Activated naive CD8-positive, alpha-beta T cell (primary cell): ENCODE measurements at regions not wholly inside any gene's neighbourhood (a gene's known extent, or its start where the extent isn't known, plus 50 kb on each side); places are given as distances from the start of the nearest gene placed in this dataset.

ENCODE experiments used
- H3K27ac Mint-ChIP-seq: one replicate; pipeline ENCODE4 v1.8.0; 2021; ENCODE audit warnings: mixed read lengths
- H3K27me3 Mint-ChIP-seq: one replicate; pipeline ENCODE4 v1.8.0; 2021; ENCODE audit warnings: mixed read lengths
- H3K36me3 Mint-ChIP-seq: one replicate; pipeline ENCODE4 v1.8.0; 2021; ENCODE audit warnings: mixed read lengths
- H3K4me1 Mint-ChIP-seq: one replicate; pipeline ENCODE4 v1.8.0; 2021; ENCODE audit warnings: low read depth, mixed read lengths
- H3K4me3 Mint-ChIP-seq: one replicate; pipeline ENCODE4 v1.8.0; 2021; ENCODE audit warnings: mild to moderate bottlenecking, mixed read lengths
- H3K9me3 Mint-ChIP-seq: one replicate; pipeline ENCODE4 v1.8.0; 2021; ENCODE audit warnings: low read depth, mixed read lengths

- H3K9me3 Mint-ChIP-seq: no peaks in the 10 kb centered on the region
- no peak overlapping the region for H3K27ac Mint-ChIP-seq
- H3K36me3 Mint-ChIP-seq: no peaks in the 10 kb centered on the region
- H3K4me3 Mint-ChIP-seq: no peak overlapping the region
- H3K27me3 Mint-ChIP-seq: no peaks in the 10 kb centered on the region
- H3K4me1 Mint-ChIP-seq: no peaks in the 10 kb centered on the region
These were observed 240.4 kb upstream of the NAV3 start for GRCh38 chr12:77590306-77590705.

DNA sequence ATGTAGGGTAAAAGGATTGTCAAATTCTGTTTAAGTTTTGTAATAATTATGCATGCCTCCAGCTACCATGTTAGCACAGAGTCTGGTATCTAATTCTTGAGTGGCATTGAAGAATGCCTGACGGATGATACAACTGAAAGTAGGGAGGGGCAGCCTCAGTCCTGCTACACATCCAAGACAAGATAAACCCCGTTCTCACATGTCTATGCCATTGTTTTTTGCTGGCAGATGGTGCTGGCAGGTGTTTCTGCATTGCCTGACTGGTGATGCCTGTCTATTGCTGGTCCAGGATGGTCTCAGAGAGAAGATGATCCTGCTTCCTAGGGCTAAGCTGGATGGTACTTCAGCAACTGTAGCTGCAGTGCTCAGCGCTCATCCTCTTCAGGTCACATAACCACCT is 245.8 kb upstream of the NAV3 start:
- H3K4me3 Mint-ChIP-seq: no peak overlapping the region
- H3K27me3 Mint-ChIP-seq: no peaks in the 10 kb centered on the region
- H3K4me1 Mint-ChIP-seq: no peaks in the 10 kb centered on the region
- H3K27ac Mint-ChIP-seq: no peak overlapping the region
- no peaks in the 10 kb centered on the region for H3K36me3 Mint-ChIP-seq
- peaks cover 7% of the 10 kb centered on the region for H3K9me3 Mint-ChIP-seq

- H3K27me3 Mint-ChIP-seq: no peaks in the 10 kb centered on the region
- H3K36me3 Mint-ChIP-seq: no peaks in the 10 kb centered on the region
- peaks cover 4% of the 10 kb centered on the region for H3K9me3 Mint-ChIP-seq
- no peaks in the 10 kb centered on the region for H3K4me1 Mint-ChIP-seq
- no peak overlapping the region for H3K4me3 Mint-ChIP-seq
- no peak overlapping the region for H3K27ac Mint-ChIP-seq
These were observed 252.1 kb upstream of the NAV3 start for GRCh38 chr12:77578466-77579220.

DNA sequence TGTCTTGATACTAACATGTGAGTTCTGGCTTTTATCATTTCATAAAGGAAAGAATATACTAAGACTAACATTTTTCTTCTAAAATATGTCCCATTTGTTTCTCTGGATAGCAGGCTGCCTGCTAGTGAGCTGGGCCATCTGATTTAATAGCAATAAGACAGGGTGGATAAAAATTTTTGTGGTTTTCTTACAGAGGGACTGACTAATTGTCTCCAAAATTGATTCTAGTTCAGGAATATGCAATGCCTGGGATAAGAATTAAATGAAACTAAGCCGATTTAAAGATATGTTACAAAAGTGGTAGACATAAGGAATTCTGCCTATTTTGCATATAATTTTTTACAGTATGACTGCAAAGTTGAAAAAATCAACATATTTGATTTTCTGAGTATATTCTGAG is 252.9 kb upstream of the NAV3 start:
- Mint-ChIP-seq H3K27ac (no peak overlapping the region), H3K36me3 (no peaks in the 10 kb centered on the region), H3K4me1 (no peaks in the 10 kb centered on the region), H3K27me3 (no peaks in the 10 kb centered on the region), H3K9me3 (no peaks in the 10 kb centered on the region), H3K4me3 (no peak overlapping the region)

DNA sequence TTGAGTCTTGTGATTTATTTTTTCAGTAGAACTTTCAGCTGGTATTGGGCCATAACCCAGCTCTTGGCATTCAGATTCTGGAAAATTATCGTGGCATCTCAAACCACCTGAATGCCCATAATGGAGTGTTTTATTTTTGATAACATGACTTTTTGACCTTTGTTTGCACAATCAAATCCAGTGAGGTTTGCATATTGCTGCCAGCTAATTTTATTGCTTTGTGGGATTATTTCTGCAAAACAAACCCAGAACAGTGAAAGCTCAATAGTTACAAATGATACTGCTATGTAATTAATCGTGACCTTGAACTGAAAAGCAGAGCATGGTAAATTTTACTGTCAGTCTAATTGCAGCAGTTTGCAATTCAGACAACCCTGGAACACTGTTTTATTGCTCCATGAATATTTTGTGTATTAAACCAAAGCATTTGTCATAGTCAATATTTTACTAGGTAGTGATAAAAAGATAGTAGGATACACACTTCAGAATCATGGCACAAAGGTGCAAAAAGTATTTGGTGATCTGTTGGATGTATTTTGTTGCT is 255.2 kb upstream of the NAV3 start:
- H3K4me3 Mint-ChIP-seq: no peak overlapping the region
- no peaks in the 10 kb centered on the region for H3K27me3 Mint-ChIP-seq
- no peaks in the 10 kb centered on the region for H3K36me3 Mint-ChIP-seq

DNA sequence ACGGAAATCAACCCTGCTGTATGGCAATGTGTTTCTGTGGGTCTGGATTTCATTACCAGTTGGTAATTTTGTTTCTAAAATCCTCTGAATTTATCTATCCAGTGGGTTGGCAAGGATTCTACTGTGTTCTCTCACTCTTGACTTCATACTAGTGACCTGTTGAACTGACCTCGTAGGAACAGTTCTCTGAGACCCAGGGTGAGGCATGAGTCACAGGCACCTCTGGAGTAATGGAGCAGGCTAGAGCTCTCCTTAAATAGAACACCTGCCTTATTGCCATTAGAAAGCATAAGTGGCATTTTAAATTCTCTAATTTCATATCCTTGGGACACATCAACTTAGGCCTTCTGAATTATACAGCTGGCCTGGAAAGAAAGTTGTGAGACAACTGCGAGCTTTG is 258.3 kb upstream of the NAV3 start:
- H3K36me3 Mint-ChIP-seq: no peaks in the 10 kb centered on the region
- H3K27me3 Mint-ChIP-seq: no peaks in the 10 kb centered on the region
- H3K9me3 Mint-ChIP-seq: no peaks in the 10 kb centered on the region
- no peaks in the 10 kb centered on the region for H3K4me1 Mint-ChIP-seq
- H3K27ac Mint-ChIP-seq: no peak overlapping the region
- no peak overlapping the region for H3K4me3 Mint-ChIP-seq

More for the DNA sequence above, 255.2 kb upstream of the NAV3 start:
- no peak overlapping the region for H3K27ac Mint-ChIP-seq
- no peaks in the 10 kb centered on the region for H3K9me3 Mint-ChIP-seq
- H3K4me1 Mint-ChIP-seq: no peaks in the 10 kb centered on the region

GRCh38 chr12:77571768-77572167 is 258.9 kb upstream of the NAV3 start:
- H3K36me3 Mint-ChIP-seq: no peaks in the 10 kb centered on the region
- no peak overlapping the region for H3K4me3 Mint-ChIP-seq
- H3K4me1 Mint-ChIP-seq: no peaks in the 10 kb centered on the region
- H3K27me3 Mint-ChIP-seq: no peaks in the 10 kb centered on the region
- H3K27ac Mint-ChIP-seq: no peak overlapping the region
- H3K9me3 Mint-ChIP-seq: no peaks in the 10 kb centered on the region

- no peaks in the 10 kb centered on the region for H3K36me3 Mint-ChIP-seq
- no peak overlapping the region for H3K27ac Mint-ChIP-seq
- no peaks in the 10 kb centered on the region for H3K27me3 Mint-ChIP-seq
- no peak overlapping the region for H3K4me3 Mint-ChIP-seq
- no peaks in the 10 kb centered on the region for H3K4me1 Mint-ChIP-seq
- H3K9me3 Mint-ChIP-seq: no peaks in the 10 kb centered on the region
These were observed 259.6 kb upstream of the NAV3 start for GRCh38 chr12:77571127-77571526.

GRCh38 chr12:77569876-77570275 is 260.8 kb upstream of the NAV3 start:
- Mint-ChIP-seq H3K4me3 (no peak overlapping the region), H3K27me3 (no peaks in the 10 kb centered on the region), H3K9me3 (no peaks in the 10 kb centered on the region), H3K4me1 (no peaks in the 10 kb centered on the region), H3K27ac (no peak overlapping the region), H3K36me3 (no peaks in the 10 kb centered on the region)

- Mint-ChIP-seq H3K27ac (no peak overlapping the region), H3K9me3 (peaks cover 4% of the 10 kb centered on the region), H3K27me3 (no peaks in the 10 kb centered on the region), H3K4me1 (no peaks in the 10 kb centered on the region), H3K4me3 (no peak overlapping the region), H3K36me3 (no peaks in the 10 kb centered on the region)
These were observed 270.0 kb upstream of the NAV3 start for GRCh38 chr12:77560714-77561113.

- Mint-ChIP-seq H3K9me3 (peaks cover 4% of the 10 kb centered on the region), H3K4me1 (no peaks in the 10 kb centered on the region), H3K27me3 (no peaks in the 10 kb centered on the region), H3K4me3 (no peak overlapping the region), H3K27ac (no peak overlapping the region), H3K36me3 (no peaks in the 10 kb centered on the region)
These were observed 271.2 kb upstream of the NAV3 start for GRCh38 chr12:77559400-77560074.

GRCh38 chr12:77555074-77555473 is 275.6 kb upstream of the NAV3 start:
- no peak overlapping the region for H3K4me3 Mint-ChIP-seq
- H3K27me3 Mint-ChIP-seq: no peaks in the 10 kb centered on the region
- H3K36me3 Mint-ChIP-seq: no peaks in the 10 kb centered on the region
- no peaks in the 10 kb centered on the region for H3K4me1 Mint-ChIP-seq
- H3K27ac Mint-ChIP-seq: no peak overlapping the region
- peaks cover 12% of the 10 kb centered on the region for H3K9me3 Mint-ChIP-seq

- Mint-ChIP-seq H3K9me3 (peaks cover 12% of the 10 kb centered on the region), H3K4me1 (no peaks in the 10 kb centered on the region)
These were observed 276.6 kb upstream of the NAV3 start for GRCh38 chr12:77553976-77554619.

DNA sequence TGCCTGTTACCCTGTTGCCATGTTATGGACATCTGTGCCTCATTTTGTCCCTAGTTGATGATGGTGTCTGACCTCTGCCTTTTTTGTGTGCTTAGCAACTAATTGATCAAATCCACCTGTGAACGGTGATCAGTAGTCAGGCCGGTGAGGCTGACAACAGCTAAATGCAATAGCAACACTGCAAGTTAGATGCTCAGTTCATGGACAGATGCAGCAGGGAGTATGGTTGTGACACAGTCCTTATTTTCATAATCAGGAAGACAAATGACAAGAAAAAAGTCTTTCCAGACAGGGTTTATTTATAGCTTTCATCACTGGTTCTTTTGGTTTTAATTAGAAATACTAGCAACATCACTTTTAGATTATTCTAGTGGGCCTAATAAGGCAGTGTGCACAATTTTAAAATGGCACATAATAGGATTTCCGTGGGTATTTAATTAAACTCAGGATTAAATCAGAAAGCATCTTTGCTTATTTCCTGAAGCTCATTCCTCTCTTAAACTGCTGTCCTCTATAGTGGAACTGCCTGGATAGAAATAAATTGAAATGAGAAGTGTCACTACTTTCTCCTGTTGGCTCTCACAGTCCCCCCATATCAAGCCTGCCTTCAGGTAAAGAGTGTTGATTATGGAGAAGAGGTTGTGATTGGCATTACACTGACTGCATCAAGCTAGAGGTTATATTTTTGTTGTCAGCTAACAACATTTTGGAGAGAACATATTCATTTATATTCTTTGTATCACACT is 281.1 kb upstream of the NAV3 start:
- H3K4me1 Mint-ChIP-seq: no peaks in the 10 kb centered on the region
- no peaks in the 10 kb centered on the region for H3K36me3 Mint-ChIP-seq
- H3K27me3 Mint-ChIP-seq: no peaks in the 10 kb centered on the region
- no peak overlapping the region for H3K4me3 Mint-ChIP-seq
- H3K9me3 Mint-ChIP-seq: peaks cover 8% of the 10 kb centered on the region
- H3K27ac Mint-ChIP-seq: no peak overlapping the region

More at GRCh38 chr12:77553976-77554619, 276.6 kb upstream of the NAV3 start:
- Mint-ChIP-seq H3K27me3 (no peaks in the 10 kb centered on the region), H3K4me3 (no peak overlapping the region), H3K36me3 (no peaks in the 10 kb centered on the region), H3K27ac (no peak overlapping the region)

DNA sequence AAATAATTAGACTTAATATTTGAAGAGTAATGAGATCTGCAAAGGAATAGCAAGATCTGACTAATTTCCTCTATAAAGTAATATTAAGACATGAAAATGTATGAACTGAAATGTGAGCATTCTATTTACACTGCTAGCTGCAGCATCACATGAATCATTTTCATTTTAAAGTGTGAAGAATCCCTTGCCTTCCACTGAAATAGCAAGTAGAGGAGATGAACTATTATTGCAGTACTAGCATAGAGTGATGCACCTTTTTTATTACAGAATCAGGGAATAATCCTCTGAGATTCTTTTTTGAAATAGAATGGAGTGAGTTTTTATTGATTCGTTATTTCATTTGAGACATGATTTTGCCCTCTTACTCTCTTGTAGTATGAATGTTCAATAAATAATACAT is 281.9 kb upstream of the NAV3 start:
- H3K27ac Mint-ChIP-seq: no peak overlapping the region
- no peaks in the 10 kb centered on the region for H3K27me3 Mint-ChIP-seq
- H3K36me3 Mint-ChIP-seq: no peaks in the 10 kb centered on the region
- no peak overlapping the region for H3K4me3 Mint-ChIP-seq
- peaks cover 5% of the 10 kb centered on the region for H3K9me3 Mint-ChIP-seq
- H3K4me1 Mint-ChIP-seq: no peaks in the 10 kb centered on the region
